Endothelial cell of umbilical vein (primary cell): ENCODE measurements at regions not wholly inside any gene's neighbourhood (a gene's known extent, or its start where the extent isn't known, plus 50 kb on each side); places are given as distances from the start of the nearest gene placed in this dataset.

Experiments
- BruUV-seq: library from RNA; stranded (reverse); fragments of 400-500 nt; replicated peaks from 2 replicates; lab custom pipeline; 2021; lab: Mats Ljungman, UMichigan
- CTCF ChIA-PET: fragments of 300-600, 350-600 bp; sonication (Branson Sonifier 250); formaldehyde crosslinking; loops from one replicate; lab custom pipeline; 2021; ENCODE audit warnings: antibody characterized with exemption, inconsistent platforms; lab: Charles Lee
- POLR2A ChIA-PET: fragments of 300-600, 350-600 bp; sonication (Branson Sonifier 250); formaldehyde crosslinking; loops from one replicate; lab custom pipeline; 2021; ENCODE audit warnings: antibody characterized with exemption, inconsistent platforms; lab: Charles Lee
- DNase-seq: peaks from one replicate; pipeline ENCODE4 v3.0.0-alpha.2; 2011; ENCODE audit warnings: low read depth, low spot score
- FAIRE-seq: peaks from 2 replicates; lab custom pipeline; 2011; peaks lifted over from hg19 to GRCh38; lab: Jason Lieb, UNC
- H2AFZ ChIP-seq: 2 replicates; pipeline ENCODE4 v1.6.0; 2012; ENCODE audit warnings: low read depth, low read length, control low read depth, inconsistent platforms
- H3K27ac ChIP-seq: 2 replicates; pipeline ENCODE4 v1.5.1; 2011; ENCODE audit warnings: low read depth, mild to moderate bottlenecking, control low read depth, low read length, moderate library complexity; ENCODE audit not compliant: insufficient read depth
- H3K27me3 ChIP-seq, 2 experiments: 2 replicates each; pipeline versions ENCODE4 v1.6.0 to v1.6.1; 2011; ENCODE audit warnings: low read length in 2 of 2, mixed read lengths in 1 of 2; ENCODE audit not compliant: control insufficient read depth in 2 of 2, insufficient read depth in 2 of 2
- H3K36me3 ChIP-seq, 2 experiments: 2 replicates in 1 of 2; 3 replicates in 1 of 2; pipeline ENCODE4 v1.5.1; 2011; ENCODE audit warnings: low read length in 2 of 2, mild to moderate bottlenecking in 1 of 2, moderate library complexity in 1 of 2; ENCODE audit not compliant: control insufficient read depth in 2 of 2, insufficient read depth in 2 of 2; ENCODE audit errors: extremely low read depth in 1 of 2
- H3K4me1 ChIP-seq: 3 replicates; pipeline ENCODE4 v1.5.1; 2011; ENCODE audit warnings: mild to moderate bottlenecking, low read length; ENCODE audit not compliant: control insufficient read depth, insufficient read depth; ENCODE audit errors: extremely low read depth
- H3K4me2 ChIP-seq: 2 replicates; pipeline ENCODE4 v1.6.1; 2011; ENCODE audit warnings: low read length, control low read depth, mixed read lengths; ENCODE audit not compliant: insufficient read depth
- H3K4me3 ChIP-seq, 3 experiments: fragments of 200-600 bp in 1 of 3; sonication (generic), shearing (Covaris generic) in 1 of 3; replicated peaks in 1 of 3; 2 replicates each; pipeline ENCODE4 v1.5.1; 2011 to 2016; ENCODE audit warnings: control low read depth in 3 of 3, low read length in 3 of 3, mild to moderate bottlenecking in 2 of 3, inconsistent platforms in 1 of 3, low read depth in 1 of 3, moderate library complexity in 1 of 3; ENCODE audit not compliant: insufficient read depth in 1 of 3
- H3K79me2 ChIP-seq: 2 replicates; pipeline ENCODE4 v1.6.0; 2012; ENCODE audit warnings: low read length, inconsistent platforms; ENCODE audit not compliant: control insufficient read depth, insufficient read depth
- H3K9ac ChIP-seq: replicated peaks from 2 replicates; pipeline ENCODE3; 2011; ENCODE audit warnings: low read length, control low read depth; ENCODE audit not compliant: insufficient read depth; ENCODE audit errors: extremely low read depth
- H3K9me1 ChIP-seq: replicated peaks from 3 replicates; pipeline ENCODE4 v1.6.0; 2011; ENCODE audit warnings: mild to moderate bottlenecking, low read length; ENCODE audit not compliant: control insufficient read depth, insufficient read depth; ENCODE audit errors: extremely low read depth
- H3K9me3 ChIP-seq: replicated peaks from 2 replicates; pipeline ENCODE4 v1.5.1; 2012; ENCODE audit warnings: low read length, inconsistent platforms; ENCODE audit not compliant: control insufficient read depth, insufficient read depth
- H4K20me1 ChIP-seq: replicated peaks from 2 replicates; pipeline ENCODE3; 2011; ENCODE audit warnings: mild to moderate bottlenecking, low read length; ENCODE audit not compliant: control insufficient read depth, insufficient read depth; ENCODE audit errors: extremely low read depth
- FOS ChIP-seq: IDR thresholded peaks from 2 replicates; pipeline ENCODE4 v1.6.1; 2011; ENCODE audit warnings: mild to moderate bottlenecking, low read length, moderate library complexity, borderline replicate concordance; ENCODE audit not compliant: insufficient read depth
- GATA2 ChIP-seq: IDR thresholded peaks from 2 replicates; pipeline ENCODE4 v1.7.0; 2011; ENCODE audit warnings: low read depth, mild to moderate bottlenecking, moderate library complexity, mixed read lengths, low read length; ENCODE audit not compliant: insufficient read length, insufficient read depth
- JUN ChIP-seq: IDR thresholded peaks from 2 replicates; pipeline ENCODE4 v1.6.1; 2011; ENCODE audit warnings: borderline replicate concordance, low read depth; ENCODE audit not compliant: insufficient read length, insufficient read depth
- POLR2AphosphoS5 ChIP-seq: IDR thresholded peaks from 2 replicates; pipeline ENCODE4 v1.6.1; 2012; ENCODE audit warnings: low read depth, mild to moderate bottlenecking, control low read depth, low read length, moderate library complexity; ENCODE audit not compliant: insufficient read depth
- dilution Hi-C: fragments of 300-500 bp; cut with MboI; formaldehyde crosslinking; loops from one replicate; pipeline ENCODE4 v1.15.0; 2019; ENCODE audit warnings: low sequenced_read_pairs; ENCODE audit not compliant: extremely low pct_ligation_motif_present
- intact Hi-C: fragments of 100-400 bp; cut with micrococcal nuclease; formaldehyde crosslinking; loops from one replicate; pipeline ENCODE4 v1.10.0; 2022
- TF ChIP-seq, protein P1 (sequence below): IDR thresholded peaks from 2 replicates; pipeline ENCODE4 v1.6.1; 2011; ENCODE audit not compliant: insufficient read depth, insufficient read length
- TF ChIP-seq, protein P2 (sequence below), 2 donors: IDR thresholded peaks; 1 replicate in 1 of 2; 2 replicates in 1 of 2; pipeline ENCODE4 v1.5.1; 2011; ENCODE audit warnings: low read length in 2 of 2, mild to moderate bottlenecking in 2 of 2, moderate library complexity in 2 of 2, control low read depth in 1 of 2, inconsistent platforms in 1 of 2, low read depth in 1 of 2; ENCODE audit not compliant: insufficient read depth in 1 of 2; ENCODE audit errors: extremely low read depth in 1 of 2

DNA sequence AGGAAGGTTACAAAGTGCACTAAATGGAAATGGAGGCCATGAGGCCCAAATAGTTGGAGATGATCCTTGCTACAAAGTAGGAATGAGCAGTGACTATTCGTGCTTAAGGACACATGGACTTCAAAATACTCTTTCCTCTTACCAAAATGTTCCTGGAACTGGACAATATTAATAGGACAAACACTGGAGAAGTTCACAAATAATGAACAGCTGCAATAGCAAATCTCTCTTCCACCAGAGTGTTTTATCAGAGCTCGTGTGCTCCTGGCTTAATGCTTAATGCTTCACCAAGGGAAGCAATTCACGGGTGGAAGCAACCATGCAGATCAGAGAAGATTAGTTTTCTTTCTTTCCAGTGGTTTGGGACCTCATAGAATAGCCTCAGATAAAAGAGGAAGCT, 435.4 kb downstream of the BCKDHB start:
- POLR2A ChIA-PET, result no interaction called here

DNA sequence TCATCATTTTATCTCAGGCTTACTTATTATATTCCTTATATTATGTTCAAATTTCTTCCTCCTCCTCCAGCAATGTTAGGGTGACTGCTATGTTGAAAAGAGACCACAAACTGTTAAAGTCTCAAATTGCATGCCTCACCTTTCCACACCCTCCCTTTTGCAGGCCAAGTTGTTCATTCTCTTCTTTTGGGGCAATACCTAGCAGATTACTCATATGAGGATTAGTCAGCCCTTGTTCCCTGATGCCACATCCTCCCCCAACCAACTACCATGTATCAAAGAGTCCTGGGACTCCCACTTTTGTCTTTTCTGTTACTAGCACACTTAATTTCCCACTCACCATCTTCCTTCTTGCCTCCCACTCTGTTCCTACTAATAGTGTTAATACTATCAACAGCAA, 434.7 kb downstream of the BCKDHB start:
- CTCF ChIA-PET, result interaction anchor here (1.0 kb wide), 1 partner anchor 18 kb away, joined by 3 read pairs; no protein-coding TSS in a partner anchor
- H3K9ac ChIP-seq, result no peak overlapping the region
- H3K9me1 ChIP-seq, result no peaks in the 10 kb centered on the region
- BruUV-seq, result no TSS peak
- peak; percentile 85 for TF ChIP-seq FOS
- no peak for TF ChIP-seq GATA2
- no peak for FAIRE-seq
- dilution Hi-C loops (no loop called here), intact Hi-C loops (no loop called here)
- no peak overlapping the region for H3K27ac ChIP-seq
- H3K4me3 ChIP-seq, result no peak overlapping the region
- H3K27me3 ChIP-seq, result no peaks in the 10 kb centered on the region
- no peaks in the 10 kb centered on the region for H4K20me1 ChIP-seq
- H3K79me2 ChIP-seq, result no peaks in the 10 kb centered on the region
- no peaks in the 10 kb centered on the region for H3K9me3 ChIP-seq
- peaks cover 4% of the 10 kb centered on the region for H3K4me1 ChIP-seq
- H3K4me2 ChIP-seq, result no peak overlapping the region
- no peak for DNase-seq
- H2AFZ ChIP-seq, result peak overlapping the region; percentile 13
- POLR2A ChIA-PET, result no interaction called here
- H3K36me3 ChIP-seq, result no peaks in the 10 kb centered on the region

More for the DNA sequence above, 435.4 kb downstream of the BCKDHB start:
- BruUV-seq, result no TSS peak
- FAIRE-seq (no peak), DNase-seq (no peak)
- Histone ChIP-seq H3K9ac (no peak overlapping the region), H3K9me3 (no peaks in the 10 kb centered on the region), H3K4me3 (no peak overlapping the region), H3K4me1 (peaks cover 4% of the 10 kb centered on the region), H4K20me1 (no peaks in the 10 kb centered on the region), H3K27me3 (no peaks in the 10 kb centered on the region), H3K36me3 (no peaks in the 10 kb centered on the region), H3K79me2 (no peaks in the 10 kb centered on the region), H3K9me1 (no peaks in the 10 kb centered on the region), H3K4me2 (no peak overlapping the region), H2AFZ (no peak overlapping the region), H3K27ac (no peak overlapping the region)
- intact Hi-C loops (no loop called here), dilution Hi-C loops (no loop called here)
- CTCF ChIA-PET, result no interaction called here
- TF ChIP-seq POLR2AphosphoS5, result no peak
- TF ChIP-seq, protein P1, sequence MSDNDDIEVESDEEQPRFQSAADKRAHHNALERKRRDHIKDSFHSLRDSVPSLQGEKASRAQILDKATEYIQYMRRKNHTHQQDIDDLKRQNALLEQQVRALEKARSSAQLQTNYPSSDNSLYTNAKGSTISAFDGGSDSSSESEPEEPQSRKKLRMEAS, result no peak
- TF ChIP-seq, protein P2, sequence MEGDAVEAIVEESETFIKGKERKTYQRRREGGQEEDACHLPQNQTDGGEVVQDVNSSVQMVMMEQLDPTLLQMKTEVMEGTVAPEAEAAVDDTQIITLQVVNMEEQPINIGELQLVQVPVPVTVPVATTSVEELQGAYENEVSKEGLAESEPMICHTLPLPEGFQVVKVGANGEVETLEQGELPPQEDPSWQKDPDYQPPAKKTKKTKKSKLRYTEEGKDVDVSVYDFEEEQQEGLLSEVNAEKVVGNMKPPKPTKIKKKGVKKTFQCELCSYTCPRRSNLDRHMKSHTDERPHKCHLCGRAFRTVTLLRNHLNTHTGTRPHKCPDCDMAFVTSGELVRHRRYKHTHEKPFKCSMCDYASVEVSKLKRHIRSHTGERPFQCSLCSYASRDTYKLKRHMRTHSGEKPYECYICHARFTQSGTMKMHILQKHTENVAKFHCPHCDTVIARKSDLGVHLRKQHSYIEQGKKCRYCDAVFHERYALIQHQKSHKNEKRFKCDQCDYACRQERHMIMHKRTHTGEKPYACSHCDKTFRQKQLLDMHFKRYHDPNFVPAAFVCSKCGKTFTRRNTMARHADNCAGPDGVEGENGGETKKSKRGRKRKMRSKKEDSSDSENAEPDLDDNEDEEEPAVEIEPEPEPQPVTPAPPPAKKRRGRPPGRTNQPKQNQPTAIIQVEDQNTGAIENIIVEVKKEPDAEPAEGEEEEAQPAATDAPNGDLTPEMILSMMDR (IDR thresholded peaks at IDR 0.05; ENCODE audit: extremely low read depth in 1 of 2, insufficient read depth in 1 of 2, low read depth in 1 of 2, low read length in 2 of 2), result no peak
- TF ChIP-seq JUN, result no peak
